HEK293 (cell line): ENCODE measurements at regions not wholly inside any gene's neighbourhood (a gene's known extent, or its start where the extent isn't known, plus 50 kb on each side); places are given as distances from the start of the nearest gene placed in this dataset.

Experiments
- CTCF ChIA-PET: fragments of 350-600 bp; formaldehyde crosslinking; extraction: SDS; loops from one replicate; lab custom pipeline; 2021; ENCODE audit warnings: antibody characterized with exemption; lab: Yijun Ruan, JAX
- POLR2A ChIA-PET: fragments of 300-600 bp; formaldehyde crosslinking; extraction: SDS; loops from one replicate; lab custom pipeline; 2020; ENCODE audit warnings: antibody characterized with exemption, inconsistent platforms; lab: Yijun Ruan, JAX
- H3K27ac ChIP-seq: fragments of 200-500 bp; sonication (Bioruptor generic); 2 replicates; pipeline ENCODE4 v1.5.1; 2014; ENCODE audit warnings: low read depth, low read length, control low read depth, inconsistent platforms; ENCODE audit errors: extremely low read depth
- H3K36me3 ChIP-seq, 2 experiments: fragments of 200-500 bp in 1 of 2; sonication (Bioruptor generic) in 1 of 2; 1 replicate in 1 of 2; 2 replicates in 1 of 2; pipeline ENCODE4 v1.5.1; 2014 to 2017; ENCODE audit warnings: inconsistent platforms in 2 of 2, low read length in 2 of 2; ENCODE audit not compliant: control insufficient read depth in 2 of 2, insufficient read depth in 1 of 2
- H3K4me1 ChIP-seq: fragments of 200-500 bp; sonication (Bioruptor generic); 2 replicates; pipeline ENCODE4 v1.5.1; 2014; ENCODE audit warnings: mild to moderate bottlenecking, low read length, inconsistent platforms; ENCODE audit not compliant: control insufficient read depth, insufficient read depth
- H3K4me3 ChIP-seq: 2 replicates; pipeline ENCODE4 v1.5.1; 2011; ENCODE audit warnings: low read depth, mild to moderate bottlenecking, control low read depth, low read length, moderate library complexity
- H3K9me3 ChIP-seq: fragments of 200-500 bp; sonication (Bioruptor generic); 2 replicates; pipeline ENCODE4 v1.5.1; 2014; ENCODE audit warnings: low read depth, low read length, inconsistent platforms; ENCODE audit not compliant: control insufficient read depth, insufficient read depth
- FEZF1 ChIP-seq: fragments of 450-650 bp; formaldehyde crosslinking; IDR thresholded peaks from 2 replicates; pipeline ENCODE4 v1.5.1; 2016; ENCODE audit warnings: missing biosample characterization, missing genetic modification characterization
- HOXD13 ChIP-seq: sonication (generic); formaldehyde crosslinking; IDR thresholded peaks from 2 replicates; pipeline ENCODE4 v1.8.0; 2022; ENCODE audit warnings: missing genetic modification reagents, borderline replicate concordance
- INSM2 ChIP-seq: fragments of 450-650 bp; formaldehyde crosslinking; IDR thresholded peaks from 2 replicates; pipeline ENCODE4 v1.5.1; 2016; ENCODE audit warnings: missing biosample characterization, missing genetic modification characterization
- KLF1 ChIP-seq: fragments of 450-650 bp; formaldehyde crosslinking; IDR thresholded peaks from 2 replicates; pipeline ENCODE4 v1.5.1; 2016; ENCODE audit warnings: missing biosample characterization, missing genetic modification characterization
- SP3 ChIP-seq: fragments of 450-650 bp; formaldehyde crosslinking; IDR thresholded peaks from 2 replicates; pipeline ENCODE4 v1.5.1; 2016; ENCODE audit warnings: missing biosample characterization, missing genetic modification characterization
- TRIM28 ChIP-seq: IDR thresholded peaks from 2 replicates; pipeline ENCODE4 v1.6.1; 2011; ENCODE audit warnings: low read length, control low read depth, borderline replicate concordance
- ZBTB17 ChIP-seq: fragments of 450-650 bp; formaldehyde crosslinking; IDR thresholded peaks from 2 replicates; pipeline ENCODE4 v1.5.1; 2016; ENCODE audit warnings: missing biosample characterization, missing genetic modification characterization
- ZBTB21 ChIP-seq: fragments of 450-650 bp; formaldehyde crosslinking; IDR thresholded peaks from 2 replicates; pipeline ENCODE4 v1.5.1; 2017; ENCODE audit warnings: missing biosample characterization, missing genetic modification characterization
- ZBTB48 ChIP-seq: fragments of 450-650 bp; formaldehyde crosslinking; IDR thresholded peaks from 2 replicates; pipeline ENCODE4 v1.5.1; 2016; ENCODE audit warnings: missing biosample characterization, missing genetic modification characterization
- ZBTB49 ChIP-seq: fragments of 450-650 bp; formaldehyde crosslinking; IDR thresholded peaks from 2 replicates; pipeline ENCODE4 v1.5.1; 2016; ENCODE audit warnings: missing biosample characterization, missing genetic modification characterization, low read depth
- ZBTB6 ChIP-seq: fragments of 450-650 bp; formaldehyde crosslinking; IDR thresholded peaks from 2 replicates; pipeline ENCODE4 v1.5.1; 2017; ENCODE audit warnings: missing biosample characterization, missing genetic modification characterization
- ZNF138 ChIP-seq: fragments of 450-650 bp; formaldehyde crosslinking; IDR thresholded peaks from 2 replicates; pipeline ENCODE4 v1.5.1; 2016; ENCODE audit warnings: missing biosample characterization, missing genetic modification characterization, borderline replicate concordance
- ZNF16 ChIP-seq: fragments of 450-650 bp; formaldehyde crosslinking; IDR thresholded peaks from 2 replicates; pipeline ENCODE4 v1.5.1; 2016; ENCODE audit warnings: low read depth, missing biosample characterization, missing genetic modification characterization
- ZNF366 ChIP-seq: fragments of 450-650 bp; formaldehyde crosslinking; conservative IDR thresholded peaks from 2 replicates; pipeline ENCODE4 v1.5.1; 2016; ENCODE audit warnings: missing biosample characterization, missing genetic modification characterization
- ZNF391 ChIP-seq: fragments of 450-650 bp; formaldehyde crosslinking; IDR thresholded peaks from 2 replicates; pipeline ENCODE4 v1.5.1; 2016; ENCODE audit warnings: low read depth, missing biosample characterization, missing genetic modification characterization, borderline replicate concordance
- ZNF48 ChIP-seq: fragments of 450-650 bp; formaldehyde crosslinking; IDR thresholded peaks from 2 replicates; pipeline ENCODE4 v1.5.1; 2016; ENCODE audit warnings: missing biosample characterization, missing genetic modification characterization
- ZNF610 ChIP-seq: fragments of 450-650 bp; formaldehyde crosslinking; IDR thresholded peaks from 2 replicates; pipeline ENCODE4 v1.5.1; 2016; ENCODE audit warnings: missing biosample characterization, missing genetic modification characterization, borderline replicate concordance
- ZNF654 ChIP-seq: fragments of 450-650 bp; formaldehyde crosslinking; IDR thresholded peaks from 2 replicates; pipeline ENCODE4 v1.5.1; 2016; ENCODE audit warnings: low read depth, missing biosample characterization, missing genetic modification characterization
- ZNF677 ChIP-seq: fragments of 450-650 bp; IDR thresholded peaks from 2 replicates; pipeline ENCODE4 v1.5.0; 2018; ENCODE audit warnings: missing biosample characterization, mild to moderate bottlenecking, missing genetic modification characterization, moderate library complexity
- ZNF792 ChIP-seq: fragments of 450-650 bp; formaldehyde crosslinking; IDR thresholded peaks from 2 replicates; pipeline ENCODE4 v1.5.1; 2016; ENCODE audit warnings: missing biosample characterization, missing genetic modification characterization
- ZXDB ChIP-seq: fragments of 450-650 bp; formaldehyde crosslinking; IDR thresholded peaks from 2 replicates; pipeline ENCODE4 v1.5.1; 2016; ENCODE audit warnings: missing biosample characterization, missing genetic modification characterization

GRCh38 chr6:8743170-8743745 is 307.9 kb upstream of the SLC35B3 start:
- CTCF ChIA-PET = interaction anchor here (0.6 to 2.1 kb wide), 9 partner anchors 10 to 670 kb away, joined by 3 to 6 read pairs (median 3); no protein-coding TSS in a partner anchor
- Histone ChIP-seq H3K36me3 (no peaks in the 10 kb centered on the region), H3K9me3 (no peaks in the 10 kb centered on the region), H3K27ac (no peak overlapping the region), H3K4me1 (no peaks in the 10 kb centered on the region), H3K4me3 (no peak overlapping the region)
- POLR2A ChIA-PET = no interaction called here
- TF ChIP-seq TRIM28 (0 out of 2 replicates have a peak, but pooled peaks have one; percentile 26), ZNF654 (tag by site-specific recombination) (0 out of 2 replicates have a peak, but pooled peaks have one; percentile 4), ZBTB17 (peak; percentile 58), ZBTB21 (tag by site-specific recombination) (no peak)

GRCh38 chr6:8739454-8739853 is 304.1 kb upstream of the SLC35B3 start:
- TF ChIP-seq ZNF138 (no peak), ZNF48 (tag by site-specific recombination) (no peak)

GRCh38 chr6:8738951-8739350 is 303.6 kb upstream of the SLC35B3 start:
- H3K4me1 ChIP-seq = no peaks in the 10 kb centered on the region
- POLR2A ChIA-PET = no interaction called here
- CTCF ChIA-PET = interaction anchor here (0.6 to 0.8 kb wide), 2 partner anchors 9 to 1705 kb away, joined by 3 read pairs; no protein-coding TSS in a partner anchor
- no peak overlapping the region for H3K27ac ChIP-seq
- H3K4me3 ChIP-seq = no peak overlapping the region
- TF ChIP-seq KLF1 (no peak), ZNF16 (tag by site-specific recombination) (no peak), ZNF792 (tag by site-specific recombination) (no peak), SP3 (no peak), ZNF391 (tag by site-specific recombination) (no peak), ZBTB49 (tag by site-specific recombination) (no peak), HOXD13 (CRISPR knock-in tag) (no peak), ZBTB48 (tag by site-specific recombination) (no peak), ZNF366 (tag by site-specific recombination) (no peak), ZNF138 (no peak), ZBTB6 (tag by site-specific recombination) (no peak), FEZF1 (tag by site-specific recombination) (no peak), ZNF610 (no peak), ZNF677 (tag by site-specific recombination) (no peak), INSM2 (tag by site-specific recombination) (no peak), ZXDB (tag by site-specific recombination) (no peak)
- H3K9me3 ChIP-seq = no peaks in the 10 kb centered on the region
- no peaks in the 10 kb centered on the region for H3K36me3 ChIP-seq

More at GRCh38 chr6:8739454-8739853, 304.1 kb upstream of the SLC35B3 start:
- CTCF ChIA-PET = interaction anchor here (0.6 to 0.8 kb wide), 3 partner anchors 10 to 1705 kb away, joined by 3 read pairs; no protein-coding TSS in a partner anchor
- Histone ChIP-seq H3K9me3 (no peaks in the 10 kb centered on the region), H3K27ac (no peak overlapping the region), H3K4me3 (no peak overlapping the region), H3K36me3 (no peaks in the 10 kb centered on the region), H3K4me1 (no peaks in the 10 kb centered on the region)
- POLR2A ChIA-PET = no interaction called here
